Gastroesophageal sphincter (tissue), 4 donors: ENCODE measurements at regions not wholly inside any gene's neighbourhood (a gene's known extent, or its start where the extent isn't known, plus 50 kb on each side); places are given as distances from the start of the nearest gene placed in this dataset.
"Not testable (repeated sequence)": the region's sequence is repeated elsewhere in the genome, so short reads cannot be mapped to it uniquely, and the experiment has no call there.

ENCODE experiments used
- ATAC-seq: fragments of 150-250 bp; one replicate; pipeline ENCODE4 v1.9.1; 2016; ENCODE audit warnings: mild to moderate bottlenecking, moderate library complexity
- H3K27ac ChIP-seq, 4 donors: fragments of 200-600 bp; sonication (generic) in 3 of 4; 1 replicate in 3 of 4; 2 replicates in 1 of 4; pipeline ENCODE4 v1.5.1; 2016 to 2019
- H3K27me3 ChIP-seq: fragments of 200-600 bp; sonication (generic); one replicate; pipeline ENCODE4 v1.5.1; 2019
- H3K36me3 ChIP-seq, 2 donors: fragments of 200-600 bp; sonication (generic); one replicate each; pipeline ENCODE4 v1.5.1; 2019; ENCODE audit warnings: control low read depth in 1 of 2
- H3K4me1 ChIP-seq, 3 donors: fragments of 200-600 bp; sonication (generic); 1 replicate in 2 of 3; 2 replicates in 1 of 3; pipeline ENCODE4 v1.5.1; 2016 to 2019; ENCODE audit warnings: control low read depth in 2 of 3
- H3K4me3 ChIP-seq, 2 donors: fragments of 200-600 bp; sonication (generic); one replicate each; pipeline ENCODE4 v1.5.1; 2019; ENCODE audit warnings: mild to moderate bottlenecking in 1 of 2, moderate library complexity in 1 of 2
- H3K9me3 ChIP-seq, 3 donors: fragments of 200-600 bp; sonication (generic); one replicate each; pipeline ENCODE4 v1.5.1; 2017 to 2019; ENCODE audit warnings: control low read depth in 2 of 3
- EP300 ChIP-seq: sonication (generic); formaldehyde crosslinking; IDR thresholded peaks from one replicate; pipeline ENCODE4 v1.6.1; 2017; ENCODE audit warnings: antibody characterized with exemption, mild to moderate bottlenecking
- POLR2A ChIP-seq, 2 donors: fragments of 450-650 bp; IDR thresholded peaks; one replicate each; pipeline ENCODE4 v1.6.1; 2017; ENCODE audit warnings: antibody characterized with exemption in 2 of 2, mild to moderate bottlenecking in 2 of 2, moderate library complexity in 1 of 2
- POLR2AphosphoS5 ChIP-seq: sonication (generic); formaldehyde crosslinking; IDR thresholded peaks from one replicate; pipeline ENCODE4 v1.6.1; 2017; ENCODE audit warnings: antibody characterized with exemption
- WGBS, 2 donors: methylation state at CpG; one replicate each; pipeline ENCODE4 v1.1.5; 2018; ENCODE audit warnings: low coverage in 1 of 2; 5-methylcytosine and 5-hydroxymethylcytosine counted together
- TF ChIP-seq, protein P1 (sequence below), 4 experiments: fragments of 200-600 bp in 2 of 4; fragments of 450-650 bp in 2 of 4; sonication (generic) in 1 of 4; IDR thresholded peaks; one replicate each; pipeline ENCODE4 v1.5.1; 2017 to 2019; ENCODE audit warnings: antibody characterized with exemption in 4 of 4, mild to moderate bottlenecking in 2 of 4, moderate library complexity in 2 of 4

DNA sequence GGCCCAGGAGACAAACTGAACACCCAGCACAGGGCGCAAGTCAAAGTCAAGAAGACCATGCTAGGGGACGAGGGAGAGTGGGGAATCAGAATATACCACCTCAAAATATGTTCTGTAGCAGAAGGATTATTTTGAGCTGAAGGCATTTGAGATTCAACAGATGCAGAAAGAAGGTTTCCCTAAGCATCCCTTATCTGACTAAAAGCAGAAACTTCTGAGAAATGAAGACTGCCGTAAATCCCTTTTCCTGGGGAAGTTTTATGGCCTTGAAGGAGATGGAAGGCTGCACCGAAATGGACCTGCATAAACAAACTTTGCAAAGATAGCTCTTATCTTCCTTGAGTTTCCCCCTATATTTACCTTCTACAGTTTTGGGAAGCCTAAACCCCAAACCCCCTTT lies 72.8 kb downstream of the PTTG1 start:
- H3K9me3 ChIP-seq, result no peaks in the 10 kb centered on the region
- no peak overlapping the region for H3K27ac ChIP-seq
- no peaks in the 10 kb centered on the region for H3K36me3 ChIP-seq
- H3K27me3 ChIP-seq, result peaks cover 20% of the 10 kb centered on the region
- WGBS, 2 donors, result 63 to 65% methylated on average over 4 of the region's 4 CpGs
- no peak for TF ChIP-seq EP300
- no peak for TF ChIP-seq POLR2AphosphoS5
- no peak for TF ChIP-seq POLR2A (IDR thresholded peaks at IDR 0.05)
- TF ChIP-seq, protein P1, sequence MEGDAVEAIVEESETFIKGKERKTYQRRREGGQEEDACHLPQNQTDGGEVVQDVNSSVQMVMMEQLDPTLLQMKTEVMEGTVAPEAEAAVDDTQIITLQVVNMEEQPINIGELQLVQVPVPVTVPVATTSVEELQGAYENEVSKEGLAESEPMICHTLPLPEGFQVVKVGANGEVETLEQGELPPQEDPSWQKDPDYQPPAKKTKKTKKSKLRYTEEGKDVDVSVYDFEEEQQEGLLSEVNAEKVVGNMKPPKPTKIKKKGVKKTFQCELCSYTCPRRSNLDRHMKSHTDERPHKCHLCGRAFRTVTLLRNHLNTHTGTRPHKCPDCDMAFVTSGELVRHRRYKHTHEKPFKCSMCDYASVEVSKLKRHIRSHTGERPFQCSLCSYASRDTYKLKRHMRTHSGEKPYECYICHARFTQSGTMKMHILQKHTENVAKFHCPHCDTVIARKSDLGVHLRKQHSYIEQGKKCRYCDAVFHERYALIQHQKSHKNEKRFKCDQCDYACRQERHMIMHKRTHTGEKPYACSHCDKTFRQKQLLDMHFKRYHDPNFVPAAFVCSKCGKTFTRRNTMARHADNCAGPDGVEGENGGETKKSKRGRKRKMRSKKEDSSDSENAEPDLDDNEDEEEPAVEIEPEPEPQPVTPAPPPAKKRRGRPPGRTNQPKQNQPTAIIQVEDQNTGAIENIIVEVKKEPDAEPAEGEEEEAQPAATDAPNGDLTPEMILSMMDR (IDR thresholded peaks at IDR 0.05), result no peak
- H3K4me1 ChIP-seq, result no peaks in the 10 kb centered on the region
- H3K4me3 ChIP-seq, result no peak overlapping the region
- no peak for ATAC-seq

DNA sequence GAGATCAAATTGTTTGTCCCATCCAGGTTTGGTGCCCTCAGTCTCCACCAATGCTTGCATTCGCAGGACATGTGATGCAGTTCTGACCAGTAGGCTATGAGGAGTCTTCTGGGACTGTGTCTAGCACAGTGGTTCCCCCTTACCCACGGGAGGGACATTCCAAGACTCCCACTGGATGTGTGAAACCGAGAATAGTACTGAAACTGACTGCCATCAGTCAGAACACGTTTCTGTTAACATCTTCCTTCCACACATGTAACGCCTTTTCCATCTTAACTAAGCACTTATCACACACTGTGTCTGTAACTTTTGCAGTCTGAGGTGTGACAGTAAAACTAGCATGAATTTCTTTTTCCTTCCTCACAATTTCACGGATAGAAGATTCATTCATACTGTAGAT lies 74.7 kb downstream of the PTTG1 start:
- no peaks in the 10 kb centered on the region for H3K9me3 ChIP-seq
- no peak overlapping the region for H3K27ac ChIP-seq
- H3K4me3 ChIP-seq, result no peak overlapping the region
- H3K27me3 ChIP-seq, result peaks cover 22% of the 10 kb centered on the region
- ATAC-seq, result no peak
- no peaks in the 10 kb centered on the region for H3K36me3 ChIP-seq
- TF ChIP-seq POLR2A (IDR thresholded peaks at IDR 0.05) (no peak), POLR2AphosphoS5 (no peak), EP300 (no peak)
- TF ChIP-seq, protein P1 (IDR thresholded peaks at IDR 0.05), result no peak
- H3K4me1 ChIP-seq, result no peaks in the 10 kb centered on the region
- 63 to 82% methylated on average over 4 to 5 of the region's 6 CpGs for WGBS, 2 donors

DNA sequence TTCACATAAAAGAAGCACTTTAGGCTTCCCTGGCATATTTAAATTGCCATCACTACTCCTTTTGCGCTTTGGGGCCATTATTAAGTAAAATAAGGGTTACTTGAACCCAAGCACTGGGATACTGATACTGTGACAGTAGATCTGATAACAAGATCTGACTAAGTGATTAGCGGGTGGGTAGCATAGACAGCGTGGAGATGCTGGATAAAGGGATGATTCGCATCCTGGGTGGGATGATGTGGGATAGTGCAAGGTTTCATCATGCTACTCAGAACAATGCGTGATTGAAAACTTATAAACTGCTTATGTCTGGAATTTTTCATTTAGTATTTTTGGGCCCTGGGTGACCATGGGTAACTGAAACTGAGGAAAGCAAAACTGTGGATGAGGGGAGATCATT lies 75.1 kb downstream of the PTTG1 start:
- Histone ChIP-seq H3K36me3 (no peaks in the 10 kb centered on the region), H3K27ac (no peak overlapping the region), H3K4me3 (no peak overlapping the region), H3K4me1 (no peaks in the 10 kb centered on the region), H3K9me3 (no peaks in the 10 kb centered on the region), H3K27me3 (peaks cover 26% of the 10 kb centered on the region)
- ATAC-seq, result no peak
- WGBS, 2 donors, result 88 to 89% methylated on average over 5 of the region's 5 CpGs
- TF ChIP-seq, protein P1 (IDR thresholded peaks at IDR 0.05), result no peak
- TF ChIP-seq POLR2AphosphoS5 (no peak), POLR2A (IDR thresholded peaks at IDR 0.05) (no peak), EP300 (no peak)

DNA sequence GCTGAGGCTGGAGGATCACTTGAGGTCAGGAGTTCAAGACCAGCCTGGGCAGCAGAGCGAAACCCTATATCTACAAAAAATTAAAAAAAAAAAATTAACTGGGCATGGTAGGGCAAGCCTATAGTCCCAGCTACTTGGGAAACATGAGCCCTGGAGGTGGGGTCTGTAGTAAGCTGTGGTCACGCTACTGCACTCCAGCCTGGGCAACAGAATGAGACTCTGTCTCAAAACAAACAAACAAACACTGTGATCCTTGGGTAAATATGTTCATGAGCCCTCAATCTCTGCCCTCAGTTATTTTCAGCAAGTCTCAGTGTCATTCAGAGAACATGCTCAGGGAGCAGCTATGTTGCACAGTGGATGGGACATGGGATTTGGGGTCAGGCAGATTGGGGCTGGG lies 76.2 kb downstream of the PTTG1 start:
- Histone ChIP-seq H3K4me3 (no peak overlapping the region), H3K27ac (no peak overlapping the region), H3K36me3 (no peaks in the 10 kb centered on the region), H3K4me1 (no peaks in the 10 kb centered on the region), H3K9me3 (no peaks in the 10 kb centered on the region), H3K27me3 (peaks cover 18% of the 10 kb centered on the region)
- 73 to 87% methylated on average over 2 of the region's 2 CpGs for WGBS, 2 donors
- no peak for ATAC-seq
- TF ChIP-seq POLR2A (IDR thresholded peaks at IDR 0.05) (no peak), POLR2AphosphoS5 (no peak), EP300 (no peak)
- TF ChIP-seq, protein P1 (IDR thresholded peaks at IDR 0.05), result no peak

DNA sequence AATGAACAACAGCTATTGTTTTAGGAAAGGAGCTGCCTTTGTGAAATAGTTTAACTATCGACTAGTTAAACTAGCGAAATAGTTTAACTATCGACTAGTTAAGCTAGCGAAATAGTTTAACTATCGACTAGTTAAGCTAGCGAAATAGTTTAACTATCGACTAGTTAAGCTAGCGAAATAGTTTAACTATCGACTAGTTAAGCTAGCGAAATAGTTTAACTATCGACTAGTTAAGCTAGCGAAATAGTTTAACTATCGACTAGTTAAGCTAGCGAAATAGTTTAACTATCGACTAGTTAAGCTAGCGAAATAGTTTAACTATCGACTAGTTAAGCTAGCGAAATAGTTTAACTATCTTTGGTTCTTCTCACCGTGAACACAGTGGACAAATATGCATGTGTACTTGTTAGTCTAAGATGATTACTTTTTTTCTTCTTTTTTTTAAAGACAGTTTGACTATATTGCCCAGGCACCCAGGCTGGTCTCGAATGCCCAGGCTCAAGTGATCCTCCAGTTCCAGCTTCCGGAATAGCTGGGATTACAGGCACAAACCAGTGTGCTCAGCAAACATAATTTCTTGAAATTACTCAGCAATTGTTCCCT lies 76.9 kb downstream of the PTTG1 start:
- not testable (repeated sequence) for H3K9me3 ChIP-seq, ATAC-seq, H3K4me3 ChIP-seq, H3K36me3 ChIP-seq, H3K27ac ChIP-seq, H3K4me1 ChIP-seq
- H3K27me3 ChIP-seq, result peaks cover 18% of the 10 kb centered on the region
- WGBS, 2 donors, result 96 to 97% methylated on average over 8 to 11 of the region's 21 CpGs
